DND-41 (cell line): ENCODE measurements at regions not wholly inside any gene's neighbourhood (a gene's known extent, or its start where the extent isn't known, plus 50 kb on each side); places are given as distances from the start of the nearest gene placed in this dataset.
"Not testable (repeated sequence)": the region's sequence is repeated elsewhere in the genome, so short reads cannot be mapped to it uniquely, and the experiment has no call there.

Experiments
- ATAC-seq: fragments of 200-7000 bp; cut with Tn5 transposase; 3 replicates; pipeline ENCODE4 v1.9.1; 2021; ENCODE audit warnings: low read depth; ENCODE audit not compliant: insufficient read depth
- DNase-seq: peaks from one replicate; pipeline ENCODE4 v3.0.0-alpha.2; 2020
- H2AFZ ChIP-seq: 2 replicates; pipeline ENCODE4 v1.6.0; 2012; ENCODE audit warnings: low read depth, low read length
- H3K27ac ChIP-seq: 2 replicates; pipeline ENCODE4 v1.5.1; 2012; ENCODE audit warnings: low read length, inconsistent platforms
- H3K27me3 ChIP-seq: fragments of 200-600 bp; sonication (generic); 2 replicates; pipeline ENCODE4 v1.6.0; 2012; ENCODE audit warnings: low read length, mild to moderate bottlenecking, inconsistent platforms; ENCODE audit not compliant: insufficient read depth, poor library complexity
- H3K36me3 ChIP-seq: 2 replicates; pipeline ENCODE4 v1.5.1; 2012; ENCODE audit warnings: low read length, inconsistent platforms; ENCODE audit not compliant: insufficient read depth
- H3K4me1 ChIP-seq: 2 replicates; pipeline ENCODE4 v1.5.1; 2012; ENCODE audit warnings: mild to moderate bottlenecking, low read length; ENCODE audit not compliant: insufficient read depth
- H3K4me2 ChIP-seq: 2 replicates; pipeline ENCODE4 v1.6.0; 2012; ENCODE audit warnings: mild to moderate bottlenecking, moderate library complexity, low read length, inconsistent platforms; ENCODE audit not compliant: insufficient read depth
- H3K4me3 ChIP-seq, 2 experiments: fragments of 200-600 bp in 1 of 2; shearing (Covaris generic) in 1 of 2; 2 replicates each; pipeline ENCODE4 v1.5.1; 2012 to 2016; ENCODE audit warnings: inconsistent platforms in 2 of 2, low read length in 2 of 2, mild to moderate bottlenecking in 2 of 2, low read depth in 1 of 2, moderate library complexity in 1 of 2
- H3K79me2 ChIP-seq: 2 replicates; pipeline ENCODE4 v1.6.0; 2012; ENCODE audit warnings: low read length, inconsistent platforms; ENCODE audit not compliant: insufficient read depth
- H3K9ac ChIP-seq: 2 replicates; pipeline ENCODE4 v1.6.0; 2012; ENCODE audit warnings: low read depth, mild to moderate bottlenecking, inconsistent platforms, low read length, moderate library complexity
- H3K9me3 ChIP-seq: 2 replicates; pipeline ENCODE4 v1.5.1; 2012; ENCODE audit warnings: low read length, moderate library complexity, mild to moderate bottlenecking, inconsistent platforms; ENCODE audit not compliant: insufficient read depth, severe bottlenecking
- H4K20me1 ChIP-seq: 2 replicates; pipeline ENCODE4 v1.6.0; 2012; ENCODE audit warnings: low read length; ENCODE audit not compliant: insufficient read depth
- EZH2 ChIP-seq: IDR thresholded peaks from 3 replicates; pipeline ENCODE4 v1.6.1; 2012; ENCODE audit warnings: borderline replicate concordance, low read depth, mild to moderate bottlenecking, moderate library complexity, low read length, inconsistent platforms; ENCODE audit not compliant: severe bottlenecking
- TF ChIP-seq, protein P1 (sequence below): IDR thresholded peaks from 2 replicates; pipeline ENCODE4 v1.5.1; 2012; ENCODE audit warnings: borderline replicate concordance, low read length, moderate library complexity, mild to moderate bottlenecking; ENCODE audit not compliant: poor library complexity, severe bottlenecking; ENCODE audit errors: extremely low read depth

DNA sequence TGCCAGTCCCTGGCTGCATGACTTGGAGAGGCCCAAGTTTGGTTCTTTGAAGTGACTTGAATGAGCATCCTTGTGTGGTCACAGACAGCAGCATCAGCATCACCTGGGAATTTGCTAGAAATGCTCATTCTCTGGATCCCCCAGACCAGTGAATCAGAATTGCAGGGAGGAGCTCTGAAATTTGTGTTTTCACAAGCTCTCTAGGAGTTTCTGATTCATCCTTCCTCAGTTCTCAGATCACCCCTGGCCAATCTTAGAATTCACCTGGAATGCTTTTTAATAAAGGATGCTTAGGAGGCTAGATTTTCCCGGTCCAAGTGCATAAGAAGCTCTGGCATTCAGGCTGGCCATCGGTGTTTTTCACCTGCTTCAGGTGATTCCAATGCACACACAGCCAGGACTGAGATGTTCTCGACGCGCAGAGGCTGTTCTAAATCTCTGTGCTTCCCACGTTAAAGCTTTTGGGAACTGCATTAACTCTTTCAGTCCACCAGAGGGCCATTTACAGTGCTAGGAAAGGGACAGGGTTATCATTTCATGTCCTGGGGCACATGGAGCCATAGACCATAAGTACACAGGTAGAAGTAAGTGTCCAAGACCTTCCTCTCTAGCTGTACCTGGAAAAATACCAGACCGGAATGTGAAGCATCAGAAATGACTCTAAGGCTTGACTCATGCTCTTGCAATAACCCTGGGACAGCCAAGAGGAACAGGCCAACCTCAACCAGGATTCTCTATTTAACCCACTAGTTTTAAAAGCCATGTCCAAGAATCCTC, 85.7 kb upstream of the XYLT1 start:
- DNase-seq (no peak), ATAC-seq (peak; percentile 62; the same call in 2 of the 3 replicates)
- no peaks in the 10 kb centered on the region for H3K79me2 ChIP-seq
- H3K27ac ChIP-seq, result no peak overlapping the region
- H3K4me2 ChIP-seq, result no peak overlapping the region
- H4K20me1 ChIP-seq, result no peaks in the 10 kb centered on the region; the same call in 1 of the 2 replicates
- H3K4me1 ChIP-seq, result no peaks in the 10 kb centered on the region
- H3K9me3 ChIP-seq, result no peaks in the 10 kb centered on the region
- H3K9ac ChIP-seq, result no peak overlapping the region
- no peak for TF ChIP-seq EZH2
- TF ChIP-seq, protein P1, sequence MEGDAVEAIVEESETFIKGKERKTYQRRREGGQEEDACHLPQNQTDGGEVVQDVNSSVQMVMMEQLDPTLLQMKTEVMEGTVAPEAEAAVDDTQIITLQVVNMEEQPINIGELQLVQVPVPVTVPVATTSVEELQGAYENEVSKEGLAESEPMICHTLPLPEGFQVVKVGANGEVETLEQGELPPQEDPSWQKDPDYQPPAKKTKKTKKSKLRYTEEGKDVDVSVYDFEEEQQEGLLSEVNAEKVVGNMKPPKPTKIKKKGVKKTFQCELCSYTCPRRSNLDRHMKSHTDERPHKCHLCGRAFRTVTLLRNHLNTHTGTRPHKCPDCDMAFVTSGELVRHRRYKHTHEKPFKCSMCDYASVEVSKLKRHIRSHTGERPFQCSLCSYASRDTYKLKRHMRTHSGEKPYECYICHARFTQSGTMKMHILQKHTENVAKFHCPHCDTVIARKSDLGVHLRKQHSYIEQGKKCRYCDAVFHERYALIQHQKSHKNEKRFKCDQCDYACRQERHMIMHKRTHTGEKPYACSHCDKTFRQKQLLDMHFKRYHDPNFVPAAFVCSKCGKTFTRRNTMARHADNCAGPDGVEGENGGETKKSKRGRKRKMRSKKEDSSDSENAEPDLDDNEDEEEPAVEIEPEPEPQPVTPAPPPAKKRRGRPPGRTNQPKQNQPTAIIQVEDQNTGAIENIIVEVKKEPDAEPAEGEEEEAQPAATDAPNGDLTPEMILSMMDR, result peak; percentile 71
- no peaks in the 10 kb centered on the region for H3K27me3 ChIP-seq
- no peaks in the 10 kb centered on the region for H3K36me3 ChIP-seq
- no peak overlapping the region for H2AFZ ChIP-seq
- no peak overlapping the region for H3K4me3 ChIP-seq

DNA sequence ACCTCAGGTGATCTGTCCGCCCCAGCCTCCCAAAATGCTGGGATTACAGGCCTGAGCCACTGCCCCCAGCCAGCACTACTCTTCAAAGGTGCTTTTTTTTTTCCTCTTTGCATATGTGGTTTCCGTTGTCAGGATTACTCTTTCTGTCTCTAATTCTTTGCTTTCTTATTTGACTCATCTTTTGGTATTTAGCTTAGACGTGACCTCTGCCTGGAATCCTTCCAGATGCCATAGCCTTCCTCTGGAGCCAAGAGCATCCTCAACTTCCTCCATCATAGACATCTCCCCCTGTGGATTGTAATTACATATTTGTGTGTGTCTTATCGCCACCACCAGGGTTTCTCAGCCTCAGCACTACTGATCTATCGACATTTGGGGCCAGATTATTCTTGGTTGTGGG, 84.4 kb upstream of the XYLT1 start:
- H2AFZ ChIP-seq, result no peak overlapping the region
- H4K20me1 ChIP-seq, result no peaks in the 10 kb centered on the region
- H3K4me1 ChIP-seq, result no peaks in the 10 kb centered on the region
- H3K4me3 ChIP-seq, result no peak overlapping the region
- no peaks in the 10 kb centered on the region for H3K9me3 ChIP-seq
- H3K36me3 ChIP-seq, result no peaks in the 10 kb centered on the region
- H3K9ac ChIP-seq, result no peak overlapping the region
- no peak for DNase-seq
- no peak for ATAC-seq
- H3K4me2 ChIP-seq, result no peak overlapping the region
- H3K79me2 ChIP-seq, result no peaks in the 10 kb centered on the region
- H3K27ac ChIP-seq, result no peak overlapping the region
- H3K27me3 ChIP-seq, result no peaks in the 10 kb centered on the region
- no peak for TF ChIP-seq EZH2
- TF ChIP-seq, protein P1, result no peak

DNA sequence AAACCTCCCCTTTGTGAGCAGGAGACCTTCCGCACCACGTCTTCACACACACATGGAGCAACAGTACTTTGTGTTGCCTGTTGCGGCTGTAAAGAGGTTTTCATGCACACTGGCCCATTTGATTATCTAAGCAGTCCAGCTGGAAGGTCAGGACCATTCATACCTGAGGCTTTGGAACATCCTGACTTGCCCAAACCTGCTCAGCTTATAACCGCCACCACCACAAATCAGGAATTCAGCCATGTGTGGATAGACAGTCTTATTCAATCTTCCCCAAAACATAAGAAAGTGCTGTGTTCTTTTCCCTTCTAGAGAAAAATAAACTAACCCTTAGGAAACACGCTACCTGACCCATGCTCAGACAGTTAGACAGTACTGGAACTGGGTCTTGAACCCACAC, 81.6 kb upstream of the XYLT1 start:
- no peak overlapping the region for H3K4me2 ChIP-seq
- no peaks in the 10 kb centered on the region for H3K27me3 ChIP-seq
- no peaks in the 10 kb centered on the region for H3K9me3 ChIP-seq
- no peak overlapping the region for H3K27ac ChIP-seq
- H3K36me3 ChIP-seq, result no peaks in the 10 kb centered on the region
- no peak overlapping the region for H2AFZ ChIP-seq
- ATAC-seq (no peak), DNase-seq (no peak)
- no peaks in the 10 kb centered on the region for H3K4me1 ChIP-seq
- no peaks in the 10 kb centered on the region for H3K79me2 ChIP-seq
- no peaks in the 10 kb centered on the region for H4K20me1 ChIP-seq
- H3K4me3 ChIP-seq, result no peak overlapping the region
- TF ChIP-seq EZH2, result no peak
- TF ChIP-seq, protein P1, result no peak
- no peak overlapping the region for H3K9ac ChIP-seq

DNA sequence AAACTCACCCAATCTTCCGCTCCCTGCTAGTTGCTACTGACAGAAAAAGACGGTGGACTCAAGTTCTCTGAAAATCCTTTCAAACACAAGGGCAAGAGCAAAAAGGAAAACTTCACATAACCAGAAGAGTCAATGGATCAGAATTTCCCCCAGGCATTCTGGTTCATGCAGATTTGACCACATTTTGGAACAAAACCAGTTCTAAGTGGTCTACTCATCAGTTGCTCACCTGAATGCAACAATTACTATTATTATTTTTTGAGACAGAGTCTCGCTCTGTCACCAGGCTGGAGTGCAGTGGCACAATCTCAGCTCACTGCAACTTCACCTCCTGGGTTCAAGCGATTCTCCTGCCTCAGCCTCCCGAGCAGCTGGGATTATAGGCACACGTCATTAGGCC, 80.9 kb upstream of the XYLT1 start:
- H3K27me3 ChIP-seq, H3K4me2 ChIP-seq, H2AFZ ChIP-seq, ATAC-seq, H3K36me3 ChIP-seq, H3K79me2 ChIP-seq, H3K9me3 ChIP-seq, H4K20me1 ChIP-seq, H3K4me3 ChIP-seq, H3K27ac ChIP-seq, H3K9ac ChIP-seq, H3K4me1 ChIP-seq, DNase-seq: not testable (repeated sequence)
